RWPE1 (cell line): ENCODE measurements at regions not wholly inside any gene's neighbourhood (a gene's known extent, or its start where the extent isn't known, plus 50 kb on each side); places are given as distances from the start of the nearest gene placed in this dataset.
"Not testable (repeated sequence)": the region's sequence is repeated elsewhere in the genome, so short reads cannot be mapped to it uniquely, and the experiment has no call there.

Experiments used
- CTCF ChIA-PET: fragments of 350-600 bp; sonication (Branson Sonifier 250); formaldehyde crosslinking; extraction: SDS; loops from one replicate; lab custom pipeline; 2021; lab: Yijun Ruan, JAX
- POLR2A ChIA-PET: fragments of 400-600 bp; formaldehyde crosslinking; extraction: SDS; loops from one replicate; lab custom pipeline; 2020; ENCODE audit warnings: antibody characterized with exemption; ENCODE audit not compliant: low non-redundant PET; lab: Yijun Ruan, JAX
- DNase-seq: peaks from one replicate; pipeline ENCODE4 v3.0.0; 2012; ENCODE audit warnings: low spot score
- H3K27ac ChIP-seq: fragments of 450-650 bp; 2 replicates; pipeline ENCODE4 v1.5.1; 2017
- TF ChIP-seq, protein P1 (sequence below): fragments of 450-650 bp; conservative IDR thresholded peaks from 2 replicates; pipeline ENCODE4 v1.5.1; 2017; ENCODE audit warnings: low read depth, mild to moderate bottlenecking

DNA sequence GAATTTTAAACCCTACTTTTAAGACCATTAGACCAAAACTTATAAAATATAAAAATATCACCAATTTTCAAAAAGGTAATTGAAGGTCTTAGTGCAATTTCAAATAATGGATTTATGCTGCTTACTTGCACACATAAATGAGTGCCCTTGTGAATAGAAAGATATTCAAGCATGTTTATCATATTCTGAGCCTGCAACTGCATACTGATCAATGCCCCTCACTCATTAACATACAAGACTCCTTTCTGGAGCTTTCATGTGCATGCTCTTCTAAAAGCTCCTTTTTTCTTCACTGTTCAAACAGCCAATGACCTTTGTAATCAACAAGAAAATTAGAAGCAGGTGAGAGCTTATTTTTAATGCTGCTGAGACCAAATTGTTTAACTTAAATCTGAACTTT, 1139.3 kb downstream of the HACE1 start:
- POLR2A ChIA-PET, result no interaction called here
- DNase-seq, result no peak
- CTCF ChIA-PET, result interaction anchor here (0.6 kb wide), 1 partner anchor 1379 kb away, joined by 3 read pairs; no protein-coding TSS in a partner anchor
- TF ChIP-seq, protein P1, sequence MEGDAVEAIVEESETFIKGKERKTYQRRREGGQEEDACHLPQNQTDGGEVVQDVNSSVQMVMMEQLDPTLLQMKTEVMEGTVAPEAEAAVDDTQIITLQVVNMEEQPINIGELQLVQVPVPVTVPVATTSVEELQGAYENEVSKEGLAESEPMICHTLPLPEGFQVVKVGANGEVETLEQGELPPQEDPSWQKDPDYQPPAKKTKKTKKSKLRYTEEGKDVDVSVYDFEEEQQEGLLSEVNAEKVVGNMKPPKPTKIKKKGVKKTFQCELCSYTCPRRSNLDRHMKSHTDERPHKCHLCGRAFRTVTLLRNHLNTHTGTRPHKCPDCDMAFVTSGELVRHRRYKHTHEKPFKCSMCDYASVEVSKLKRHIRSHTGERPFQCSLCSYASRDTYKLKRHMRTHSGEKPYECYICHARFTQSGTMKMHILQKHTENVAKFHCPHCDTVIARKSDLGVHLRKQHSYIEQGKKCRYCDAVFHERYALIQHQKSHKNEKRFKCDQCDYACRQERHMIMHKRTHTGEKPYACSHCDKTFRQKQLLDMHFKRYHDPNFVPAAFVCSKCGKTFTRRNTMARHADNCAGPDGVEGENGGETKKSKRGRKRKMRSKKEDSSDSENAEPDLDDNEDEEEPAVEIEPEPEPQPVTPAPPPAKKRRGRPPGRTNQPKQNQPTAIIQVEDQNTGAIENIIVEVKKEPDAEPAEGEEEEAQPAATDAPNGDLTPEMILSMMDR, result no peak
- H3K27ac ChIP-seq, result no peak overlapping the region

DNA sequence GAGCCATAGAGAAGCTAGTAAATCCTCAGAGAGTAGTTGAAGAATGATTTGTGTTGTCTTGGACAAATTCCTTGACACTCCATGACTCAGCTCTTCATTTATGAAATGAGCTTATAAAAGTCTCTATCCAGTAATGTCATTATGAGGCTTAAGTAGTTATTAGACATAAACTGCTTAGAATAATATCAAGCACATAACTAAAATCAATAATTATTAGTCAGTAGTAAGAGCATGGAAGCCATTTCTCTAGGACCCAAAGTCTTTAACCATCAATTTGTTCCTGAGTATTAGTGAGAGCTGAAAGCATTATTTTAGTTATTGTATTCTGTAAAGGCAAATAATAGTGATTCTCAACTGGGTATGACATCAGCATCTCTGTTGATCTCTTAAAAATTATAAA, 1140.2 kb downstream of the HACE1 start:
- no peak for DNase-seq
- POLR2A ChIA-PET, result no interaction called here
- TF ChIP-seq, protein P1, result no peak
- no peak overlapping the region for H3K27ac ChIP-seq
- CTCF ChIA-PET, result no interaction called here

DNA sequence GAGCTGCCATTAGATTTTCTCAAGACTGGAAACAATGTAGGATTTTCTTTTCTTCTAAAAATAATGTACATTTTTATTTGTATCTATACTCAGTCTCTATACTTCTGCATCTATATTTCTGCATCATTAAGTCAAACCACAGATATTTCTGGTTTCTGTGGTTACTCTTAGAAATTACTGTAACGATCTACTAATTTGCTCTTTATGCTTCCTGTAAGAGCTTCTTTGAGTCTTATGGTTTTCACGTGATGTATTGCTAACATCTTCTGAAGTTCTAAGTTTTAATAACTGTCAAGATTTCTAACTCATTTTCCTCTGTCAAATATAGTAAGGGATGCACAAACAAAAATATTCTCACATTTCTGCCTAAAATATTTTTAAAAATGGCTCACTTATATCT, 1144.5 kb downstream of the HACE1 start:
- H3K27ac ChIP-seq, result no peak overlapping the region
- CTCF ChIA-PET, result no interaction called here

DNA sequence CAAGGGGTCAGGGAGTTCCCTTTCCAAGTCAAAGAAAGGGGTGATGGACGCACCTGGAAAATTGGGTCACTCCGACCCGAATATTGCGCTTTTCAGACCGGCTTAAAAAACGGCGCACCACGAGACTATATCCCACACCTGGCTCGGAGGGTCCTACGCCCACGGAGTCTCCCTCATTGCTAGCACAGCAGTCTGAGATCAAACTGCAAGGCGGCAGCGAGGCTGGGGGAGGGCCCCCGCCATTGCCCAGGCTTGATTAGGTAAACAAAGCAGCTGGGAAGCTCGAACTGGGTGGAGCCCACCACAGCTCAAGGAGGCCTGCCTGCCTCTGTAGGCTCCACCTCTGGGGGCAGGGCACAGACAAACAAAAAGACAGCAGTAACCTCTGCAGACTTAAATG, 1150.5 kb downstream of the HACE1 start:
- H3K27ac ChIP-seq, CTCF ChIA-PET, DNase-seq, POLR2A ChIA-PET: not testable (repeated sequence)

More for the DNA sequence above, 1144.5 kb downstream of the HACE1 start:
- POLR2A ChIA-PET, result no interaction called here
- TF ChIP-seq, protein P1, result no peak
- no peak for DNase-seq

DNA sequence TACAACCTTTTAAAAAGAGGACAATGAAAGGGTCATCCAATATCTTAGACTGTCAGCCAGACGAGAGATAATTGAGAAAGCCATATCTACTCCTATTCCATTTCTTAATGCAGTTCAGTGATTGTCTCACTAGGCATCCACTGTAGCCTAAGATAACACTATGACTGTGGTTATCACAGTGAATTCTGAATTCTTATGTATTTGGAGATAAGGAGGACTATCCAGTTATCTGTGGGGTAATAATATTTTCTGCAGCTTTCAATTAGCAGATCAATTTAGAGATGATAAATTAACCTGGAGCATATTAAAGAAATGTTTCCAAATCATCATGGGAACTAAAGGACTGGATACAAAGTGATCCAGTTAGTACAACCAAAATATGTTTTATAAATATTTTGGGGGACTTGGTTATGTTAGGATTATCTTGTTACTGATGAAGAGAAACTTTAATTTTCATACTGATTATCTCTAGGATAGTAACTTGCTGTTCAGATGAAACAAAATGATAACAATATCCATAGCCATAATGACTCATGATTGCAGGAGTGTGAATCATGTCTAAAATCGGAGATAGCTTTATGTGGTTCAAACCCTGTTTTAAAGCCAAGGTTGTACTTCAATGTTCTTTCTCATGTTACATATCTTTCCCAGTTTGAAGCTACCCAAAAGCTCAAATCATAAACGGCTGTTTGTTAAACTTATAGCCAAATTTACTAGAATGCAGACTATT, 1152.0 kb downstream of the HACE1 start:
- ChIA-PET CTCF (interaction anchor here (0.5 kb wide), 1 partner anchor 90 kb away, joined by 3 read pairs; no protein-coding TSS in a partner anchor), POLR2A (no interaction called here)
- no peak overlapping the region for H3K27ac ChIP-seq
- no peak for DNase-seq
- TF ChIP-seq, protein P1, result no peak

DNA sequence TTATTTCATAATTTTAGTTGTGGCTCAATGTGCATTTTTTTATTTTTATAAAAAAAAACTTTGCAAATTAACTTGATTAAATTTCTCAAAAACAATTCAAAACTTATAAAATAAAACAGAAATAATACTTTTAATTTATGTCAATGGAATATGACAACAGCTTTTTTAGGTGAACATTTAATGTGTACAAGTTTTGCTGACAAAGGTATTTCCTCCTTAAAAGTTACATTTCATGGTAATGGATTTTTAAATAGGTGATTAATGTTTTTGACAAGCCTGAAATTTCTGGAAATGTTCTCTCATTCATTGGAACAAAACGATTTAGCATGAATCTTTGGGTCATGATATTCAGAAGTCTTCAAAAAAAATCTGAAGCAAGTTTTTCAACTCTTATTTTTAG, 1160.0 kb downstream of the HACE1 start:
- TF ChIP-seq, protein P1, result no peak
- no peak overlapping the region for H3K27ac ChIP-seq
- no peak for DNase-seq
- POLR2A ChIA-PET, result no interaction called here
- CTCF ChIA-PET, result interaction anchor here (0.7 kb wide), 1 partner anchor 38 kb away, joined by 3 read pairs; no protein-coding TSS in a partner anchor

DNA sequence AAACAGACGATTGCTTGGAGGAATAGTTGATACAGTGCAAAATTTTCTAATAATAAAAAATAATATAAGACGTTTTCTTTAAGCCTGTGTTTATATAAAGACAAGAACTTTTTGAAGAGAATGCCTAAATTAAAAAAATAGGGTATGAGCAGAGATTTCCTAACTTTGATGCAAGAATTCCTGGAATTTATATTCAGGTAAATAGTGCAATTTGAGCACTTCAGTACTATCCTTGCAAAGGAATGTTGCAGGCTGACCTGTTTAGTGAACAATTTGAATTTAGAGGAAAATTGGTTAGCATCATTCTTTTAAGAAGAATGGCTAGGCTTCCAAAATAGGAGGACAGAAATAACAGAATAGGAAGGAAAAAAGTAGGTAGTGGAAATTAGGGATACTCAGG, 1172.3 kb downstream of the HACE1 start:
- H3K27ac ChIP-seq, result no peak overlapping the region
- POLR2A ChIA-PET, result no interaction called here
- CTCF ChIA-PET, result no interaction called here
- TF ChIP-seq, protein P1, result no peak
- no peak for DNase-seq
